ELF-1 (cell line): ENCODE measurements at regions not wholly inside any gene's neighbourhood (a gene's known extent, or its start where the extent isn't known, plus 50 kb on each side); places are given as distances from the start of the nearest gene placed in this dataset.
"Not testable (repeated sequence)": the region's sequence is repeated elsewhere in the genome, so short reads cannot be mapped to it uniquely, and the experiment has no call there.

ENCODE experiments used
- DNase-seq: peaks from one replicate; pipeline ENCODE4 v3.0.0-alpha.2; 2016; ENCODE audit warnings: low read depth, low spot score

DNA sequence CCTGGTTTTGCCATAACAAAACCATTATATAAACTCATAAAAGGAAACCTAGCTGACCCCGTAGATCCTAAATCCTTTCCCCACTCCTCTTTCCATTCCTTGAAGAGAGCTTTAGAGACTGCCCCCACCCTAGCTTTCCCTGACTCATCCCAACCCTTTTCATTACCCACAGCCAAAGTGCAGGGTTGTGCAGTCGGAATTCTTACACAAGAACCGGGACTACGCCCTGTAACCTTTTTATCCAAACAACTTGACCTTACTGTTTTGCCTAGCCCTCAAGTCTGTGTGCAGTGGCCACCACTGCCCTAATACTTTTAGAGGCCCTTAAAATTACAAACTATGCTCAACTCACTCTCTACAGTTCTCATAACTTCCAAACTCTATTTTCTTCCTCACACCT lies 116.0 kb upstream of the PTPN13 start:
- not testable (repeated sequence) for DNase-seq

- no peak for DNase-seq
Measured at GRCh38 chr4:86481440-86481839, 112.7 kb upstream of the PTPN13 start.

- peak; percentile 79 for DNase-seq
Measured at GRCh38 chr4:86482306-86483172, 111.6 kb upstream of the PTPN13 start.

DNA sequence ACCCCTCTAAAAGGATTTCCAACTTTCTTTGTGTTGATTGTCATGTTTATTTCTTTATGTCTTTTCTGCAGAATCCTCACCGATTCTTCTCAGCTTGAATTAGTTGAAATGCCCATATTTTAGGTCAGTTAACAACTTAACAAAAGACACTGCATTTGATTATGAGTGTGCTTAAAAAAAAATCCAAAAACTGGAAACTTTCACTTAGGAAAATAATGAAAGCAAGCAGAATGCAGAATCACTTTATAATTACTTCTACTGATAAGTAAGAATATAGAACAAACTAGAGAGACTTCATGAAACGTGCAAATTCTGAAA lies 111.0 kb upstream of the PTPN13 start:
- DNase-seq = no peak

DNA sequence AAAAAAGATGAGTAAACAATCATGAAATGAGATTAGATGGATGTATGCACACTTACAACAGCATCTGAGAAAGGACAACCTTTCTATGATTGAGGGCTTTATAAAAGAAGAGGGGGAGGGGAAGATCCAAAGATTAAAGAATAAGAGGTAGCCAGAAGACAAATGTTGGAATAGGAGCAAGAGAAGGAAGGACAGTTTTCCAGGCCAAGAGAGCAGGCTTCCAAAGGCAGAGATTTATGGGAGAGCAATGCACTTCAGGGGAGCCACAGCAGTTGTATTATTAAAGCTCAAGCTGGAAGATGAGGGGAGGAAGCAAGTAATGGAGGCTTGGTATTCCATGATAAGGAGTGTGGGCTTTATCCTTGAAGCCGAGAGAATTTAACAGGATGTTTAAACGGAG lies 110.3 kb upstream of the PTPN13 start:
- no peak for DNase-seq

DNA sequence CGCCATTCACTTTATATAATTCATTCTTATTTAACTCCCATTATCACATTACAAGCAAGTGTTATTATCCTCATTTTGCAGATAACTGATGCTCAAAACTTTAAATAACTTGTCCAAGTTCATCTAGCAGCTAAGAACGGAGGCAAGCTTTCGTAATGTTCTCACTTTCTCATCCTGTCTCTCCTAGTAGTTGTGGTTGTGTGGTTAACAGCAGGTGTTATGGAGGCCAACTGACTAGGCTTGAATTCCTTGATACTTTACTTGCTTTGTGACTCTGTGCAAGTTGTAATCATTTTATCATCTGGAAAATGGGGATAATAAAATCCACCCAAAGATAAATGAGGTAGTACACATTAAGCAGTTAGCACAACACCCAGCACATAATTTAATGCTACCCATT lies 109.9 kb upstream of the PTPN13 start:
- DNase-seq = no peak

DNA sequence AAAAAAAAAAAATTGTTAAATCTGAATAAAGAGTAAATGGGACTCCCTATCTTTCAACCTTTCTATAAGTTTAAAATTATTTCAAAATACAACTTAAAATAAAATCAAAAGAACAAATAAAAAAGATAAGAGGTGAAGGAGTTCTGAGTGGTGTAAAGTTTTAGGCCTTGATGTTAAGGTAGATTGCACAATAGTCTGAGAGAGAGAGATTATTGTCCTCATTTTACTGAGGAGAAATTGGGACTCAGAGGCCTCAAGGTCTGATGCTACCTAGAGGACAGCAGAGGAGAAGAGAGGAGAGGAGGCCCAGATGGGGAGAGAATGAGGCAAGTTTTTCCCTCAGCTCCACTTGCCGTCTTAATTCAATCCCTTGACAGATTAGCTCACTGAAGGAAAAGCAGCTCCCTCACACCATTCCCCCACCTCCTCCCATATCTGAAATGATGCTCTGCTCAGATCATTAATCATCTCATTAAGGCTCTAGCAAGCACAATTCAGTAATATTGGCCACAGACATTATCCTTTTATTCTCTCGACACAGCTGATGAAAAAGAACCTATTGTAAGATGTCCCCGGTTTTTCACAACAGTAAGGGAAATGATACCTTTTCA lies 106.3 kb upstream of the PTPN13 start:
- DNase-seq = no peak

DNA sequence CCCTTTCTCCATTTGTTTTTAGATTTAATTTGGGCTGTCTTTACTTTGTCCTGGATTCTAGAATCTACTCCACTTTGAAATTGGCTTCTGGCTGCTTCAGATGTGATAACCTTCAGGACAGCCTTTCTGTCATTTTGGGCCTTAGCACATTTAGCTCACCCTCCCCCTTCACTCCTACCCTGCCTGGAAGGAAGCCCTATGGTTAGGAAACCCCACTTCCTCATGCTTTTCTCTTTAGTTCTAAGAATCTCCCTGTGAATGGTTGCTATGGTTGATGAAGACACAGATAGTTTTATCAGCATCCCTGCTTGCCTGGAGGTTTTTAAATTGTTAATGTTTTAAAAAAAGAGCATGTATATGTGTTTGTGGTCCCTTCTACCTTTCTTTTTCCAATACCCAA lies 100.7 kb upstream of the PTPN13 start:
- DNase-seq = no peak

- no peak for DNase-seq
Measured at GRCh38 chr4:86496094-86497080, 97.7 kb upstream of the PTPN13 start.

- DNase-seq = no peak
Measured at GRCh38 chr4:86497131-86497530, 97.0 kb upstream of the PTPN13 start.

- DNase-seq = no peak
Measured at GRCh38 chr4:86497980-86498862, 95.9 kb upstream of the PTPN13 start.

GRCh38 chr4:86498863-86499166 lies 95.3 kb upstream of the PTPN13 start:
- DNase-seq = no peak

GRCh38 chr4:86500527-86500926 lies 93.6 kb upstream of the PTPN13 start:
- DNase-seq = no peak

DNA sequence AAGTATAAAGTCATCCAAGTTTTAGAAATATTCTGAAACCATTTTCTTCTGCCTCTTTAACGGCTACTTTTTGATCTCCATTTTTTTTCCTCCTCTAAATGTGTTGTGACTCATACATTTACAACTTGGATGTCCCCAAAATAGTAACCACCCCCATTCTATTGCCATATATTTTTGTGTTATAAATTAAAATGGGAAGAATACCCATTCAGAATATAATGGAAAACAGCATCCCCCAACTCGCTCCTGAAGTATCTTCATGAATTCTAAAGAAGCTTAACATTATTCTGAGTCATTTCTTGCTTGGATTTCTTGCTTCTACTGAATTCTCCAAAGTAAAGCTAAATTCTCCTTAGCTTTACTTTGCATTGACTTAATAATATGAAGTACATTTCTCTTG lies 92.0 kb upstream of the PTPN13 start:
- DNase-seq = no peak

DNA sequence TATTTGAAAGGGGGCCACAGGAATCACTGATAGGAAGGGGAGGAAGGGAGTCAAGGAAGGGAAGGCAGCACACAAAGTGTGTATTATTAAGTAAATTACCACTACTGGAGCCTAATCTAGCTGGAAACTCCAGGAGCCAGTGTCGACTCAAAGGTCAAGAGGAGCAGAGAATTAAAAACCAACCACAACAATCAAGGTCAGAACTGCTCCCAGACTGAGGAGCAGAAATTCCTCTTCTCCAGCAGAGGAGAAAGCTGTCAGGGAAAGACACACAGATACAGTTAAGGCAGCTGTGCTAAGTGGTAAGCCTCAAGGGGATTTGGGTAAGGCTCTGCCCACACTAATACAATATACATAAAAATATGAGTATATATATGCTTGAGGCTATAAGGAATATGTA lies 87.5 kb upstream of the PTPN13 start:
- DNase-seq = no peak

GRCh38 chr4:86508436-86508835 lies 85.7 kb upstream of the PTPN13 start:
- no peak for DNase-seq

DNA sequence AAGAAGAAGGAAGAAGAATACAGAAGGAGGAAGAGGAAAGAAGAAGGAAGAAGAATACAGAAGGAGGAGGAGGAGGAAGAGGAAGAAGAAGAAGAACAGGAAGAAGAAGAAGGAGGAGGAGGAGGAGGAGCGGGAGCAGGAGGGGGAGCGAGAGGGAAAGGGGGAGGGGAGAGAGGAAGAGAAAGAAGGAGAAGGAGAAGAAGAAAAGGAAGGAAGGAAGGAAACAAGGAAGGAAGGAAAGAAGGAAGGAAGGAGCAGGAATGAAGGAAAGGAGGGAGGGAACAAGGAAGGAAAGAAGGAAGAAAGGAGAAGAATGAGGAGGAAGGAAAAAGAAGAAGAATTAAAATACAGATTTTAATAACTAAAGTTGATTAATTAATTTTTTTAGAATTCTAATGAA lies 82.5 kb upstream of the PTPN13 start:
- DNase-seq = no peak

DNA sequence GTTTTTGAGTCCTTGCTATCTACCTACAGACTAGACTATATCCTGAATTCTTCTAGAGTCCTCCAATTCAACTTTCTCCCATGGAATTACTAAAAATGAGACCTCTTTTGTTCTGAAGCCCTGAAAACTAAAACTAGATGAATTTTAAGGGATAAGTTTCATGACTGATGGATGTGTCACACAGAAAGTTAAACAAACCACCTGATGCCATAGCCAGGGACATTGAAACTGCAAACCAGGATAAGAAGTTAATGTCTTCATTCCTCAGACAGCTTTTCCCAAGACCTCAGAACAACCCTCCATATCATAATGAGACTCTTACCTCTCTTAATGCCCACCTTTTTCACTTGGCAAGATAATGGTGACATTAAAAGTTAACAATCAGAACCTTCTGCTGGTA lies 81.5 kb upstream of the PTPN13 start:
- no peak for DNase-seq

DNA sequence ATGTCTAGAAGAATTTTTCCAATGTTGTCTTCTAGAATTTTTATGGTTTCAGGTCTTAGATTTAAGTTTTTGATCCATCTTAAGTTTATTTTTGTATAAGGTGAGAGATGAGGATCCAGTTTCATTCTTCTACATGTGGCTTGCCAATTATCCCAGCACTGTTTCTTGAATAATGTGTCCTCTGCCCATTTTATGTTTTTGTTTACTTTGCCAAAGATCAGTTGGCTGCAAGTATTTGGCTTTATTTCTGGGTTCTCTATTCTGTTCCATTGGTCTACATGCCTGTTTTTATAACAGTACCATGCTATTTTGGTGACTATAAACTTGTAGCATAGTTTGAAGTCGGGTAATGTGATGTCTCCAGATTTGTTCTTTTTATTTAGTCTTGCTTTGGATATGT lies 78.2 kb upstream of the PTPN13 start:
- DNase-seq = not testable (repeated sequence)

DNA sequence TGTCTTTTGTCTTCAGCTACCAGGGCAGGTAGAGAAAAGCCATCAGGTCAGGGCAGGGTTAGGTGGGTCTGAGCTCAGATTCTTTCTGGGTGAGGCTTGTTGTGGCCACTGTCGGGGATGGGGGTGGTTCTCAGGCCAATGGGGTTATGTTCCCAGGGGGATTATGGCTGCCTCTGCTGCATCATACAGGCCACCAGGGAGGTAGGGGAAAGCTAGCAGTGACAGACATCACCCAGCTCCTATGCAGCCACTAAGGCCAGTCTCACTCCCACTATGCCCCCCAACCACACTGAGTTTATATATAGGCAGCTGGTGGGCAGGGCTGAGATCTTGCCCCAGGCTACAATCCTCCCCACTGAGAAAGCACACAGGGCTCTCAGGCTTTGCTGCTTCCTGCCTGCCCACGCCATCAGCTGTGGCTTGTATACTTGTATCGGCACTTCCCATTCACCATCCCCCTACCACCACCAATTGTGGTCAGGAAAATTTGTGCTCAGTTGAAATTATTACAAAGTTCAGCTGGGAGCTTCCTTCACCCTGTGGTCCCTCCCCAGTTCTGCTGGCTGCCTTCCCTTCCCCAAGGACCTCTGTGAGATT lies 72.6 kb upstream of the PTPN13 start:
- DNase-seq = peak; percentile 28

- no peak for DNase-seq
Measured at GRCh38 chr4:86522349-86522748, 71.8 kb upstream of the PTPN13 start.
